Stimulated activated CD4-positive, alpha-beta T cell treated with anti-CD3 and anti-CD28 coated beads, Interleukin-12 subunit alpha, Interleukin-12 subunit beta, amount 100 ng/mL, for 48 hours (primary cell): ENCODE measurements at regions not wholly inside any gene's neighbourhood (a gene's known extent, or its start where the extent isn't known, plus 50 kb on each side); places are given as distances from the start of the nearest gene placed in this dataset.
"Not testable (repeated sequence)": the region's sequence is repeated elsewhere in the genome, so short reads cannot be mapped to it uniquely, and the experiment has no call there.

Experiments used
- DNase-seq, 3 donors: peaks; one replicate each; pipeline ENCODE4 v3.0.0-alpha.2; 2020; ENCODE audit warnings: low read depth in 2 of 3, low spot score in 1 of 3

DNA sequence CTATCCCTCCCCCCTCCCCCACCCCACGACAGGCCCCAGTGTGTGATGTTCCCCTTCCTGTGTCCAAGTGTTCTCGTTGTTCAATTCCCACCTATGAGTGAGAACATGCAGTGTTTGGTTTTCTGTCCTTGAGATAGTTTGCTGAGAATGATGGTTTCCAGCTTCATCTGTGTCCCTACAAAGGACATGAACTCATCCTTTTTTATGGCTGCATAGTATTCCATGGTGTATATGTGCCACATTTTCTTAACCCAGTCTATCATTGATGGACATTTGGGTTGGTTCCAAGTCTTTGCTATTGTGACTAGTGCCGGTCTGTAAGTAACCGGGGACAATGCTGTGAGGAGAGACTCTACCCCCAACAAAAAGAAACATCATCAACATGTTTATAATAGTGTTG, 217.2 kb downstream of the SEC23IP start:
- DNase-seq: not testable (repeated sequence)

DNA sequence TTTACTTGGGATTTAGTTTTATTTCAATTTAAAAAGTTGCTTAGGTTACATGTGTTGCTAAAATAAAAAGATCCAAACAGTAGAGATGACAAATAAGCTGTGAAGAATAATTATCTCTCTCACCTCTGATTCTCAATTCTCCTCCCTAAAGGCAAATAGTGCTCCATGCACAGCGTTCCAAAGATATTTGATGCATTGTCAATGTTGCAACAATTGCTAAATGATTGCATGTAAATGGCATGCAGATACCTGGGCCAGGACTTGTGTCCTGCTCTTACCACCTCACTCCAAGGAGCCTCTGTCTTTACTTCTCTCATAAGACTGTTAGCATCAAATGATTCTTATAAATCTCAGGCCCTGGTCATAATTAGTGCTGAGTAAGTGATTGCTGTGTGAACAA, 217.7 kb downstream of the SEC23IP start:
- DNase-seq: no peak

DNA sequence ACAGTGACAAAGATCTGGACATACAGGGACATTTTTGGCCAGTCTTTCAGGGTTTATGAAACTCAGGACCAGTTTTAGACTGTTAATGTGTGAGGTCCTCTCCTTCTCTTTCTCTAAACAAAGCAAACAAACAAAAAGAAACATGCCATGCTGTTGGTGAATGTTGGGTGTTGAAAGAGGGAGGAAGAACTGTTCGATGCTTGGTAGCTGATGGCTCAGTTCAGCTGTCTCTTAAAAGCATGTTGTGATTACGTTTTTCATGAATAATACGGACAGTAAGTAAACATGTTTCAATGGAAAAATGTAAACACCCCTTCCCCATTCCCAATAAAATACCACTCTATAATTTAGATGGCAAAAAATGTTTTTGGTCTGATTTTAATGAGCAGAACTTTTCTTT, 219.1 kb downstream of the SEC23IP start:
- no peak for DNase-seq

DNA sequence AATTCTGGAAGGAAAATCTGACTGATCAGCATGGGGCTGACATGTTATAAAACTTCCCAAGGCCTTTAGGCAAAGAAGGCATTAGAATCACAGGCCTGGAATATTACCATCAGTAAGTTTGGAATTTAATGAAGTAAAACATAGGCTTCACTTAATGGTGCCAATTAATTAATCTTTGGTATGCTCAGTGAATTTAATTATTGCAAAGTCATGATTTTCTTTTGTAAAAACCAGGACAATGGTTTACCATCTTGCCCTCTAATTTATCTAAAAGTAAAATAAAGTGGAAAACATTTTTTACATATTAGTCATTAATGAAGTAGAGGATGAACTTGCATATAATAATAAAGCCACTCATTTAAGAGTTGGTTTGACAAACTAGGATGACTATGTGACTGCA, 220.3 kb downstream of the SEC23IP start:
- no peak for DNase-seq

DNA sequence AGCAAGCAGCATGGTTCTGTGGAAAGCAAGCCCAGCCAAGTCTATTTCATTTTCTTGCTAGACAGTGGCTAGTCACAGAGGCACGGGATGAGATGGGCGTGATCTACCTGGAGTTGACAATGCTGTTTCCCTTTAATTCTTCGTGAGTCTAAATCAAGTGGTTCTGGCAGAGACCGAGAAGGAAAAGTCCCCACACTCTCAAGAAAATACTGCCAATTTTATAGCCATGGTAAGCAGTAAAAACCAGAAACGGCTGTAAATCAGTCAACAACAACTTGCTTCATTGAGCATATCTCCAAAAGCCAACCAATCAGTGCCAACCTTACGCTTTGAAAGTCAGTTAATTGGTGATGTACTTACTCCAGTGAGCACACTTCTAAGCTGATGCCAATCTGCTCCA, 223.4 kb downstream of the SEC23IP start:
- no peak for DNase-seq

DNA sequence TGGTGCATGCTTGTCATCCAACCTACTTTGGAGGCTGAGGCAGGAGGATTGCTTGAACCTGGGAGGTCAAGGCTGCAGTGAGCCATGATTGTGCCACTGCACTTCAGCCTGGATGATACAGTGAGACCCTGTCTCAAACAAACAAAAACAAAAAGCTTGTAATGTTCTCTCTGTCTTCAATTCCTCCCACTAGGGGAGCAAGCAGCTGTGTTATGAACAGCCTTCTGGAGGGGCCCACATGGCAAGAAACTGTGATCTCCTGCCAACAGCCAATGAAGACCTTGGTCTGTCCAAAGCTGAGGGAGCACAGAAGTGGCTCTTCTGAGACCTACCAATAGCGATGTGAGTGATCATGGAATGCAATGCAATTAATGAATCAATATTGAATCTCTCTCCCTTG, 229.2 kb downstream of the SEC23IP start:
- DNase-seq: no peak

DNA sequence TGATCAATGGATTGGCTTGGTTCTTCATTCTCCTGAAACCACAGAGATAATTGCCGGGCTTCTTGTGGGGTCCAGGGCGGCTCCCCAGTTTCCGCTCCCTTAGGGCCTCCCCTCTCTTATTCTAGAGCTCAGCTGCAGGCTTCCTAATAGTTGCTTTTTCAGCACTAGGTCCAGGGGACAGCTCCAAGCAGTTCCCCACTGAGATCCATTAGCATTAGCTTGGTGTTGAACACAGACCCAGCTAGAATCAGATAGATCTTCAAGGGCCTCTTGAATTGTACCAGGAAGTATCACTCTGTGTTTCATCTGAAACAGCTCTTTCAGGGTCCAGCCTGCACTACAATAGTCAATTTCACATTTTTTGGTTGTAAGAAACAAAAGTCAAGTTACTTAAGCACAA, 238.7 kb downstream of the SEC23IP start:
- DNase-seq: no peak

DNA sequence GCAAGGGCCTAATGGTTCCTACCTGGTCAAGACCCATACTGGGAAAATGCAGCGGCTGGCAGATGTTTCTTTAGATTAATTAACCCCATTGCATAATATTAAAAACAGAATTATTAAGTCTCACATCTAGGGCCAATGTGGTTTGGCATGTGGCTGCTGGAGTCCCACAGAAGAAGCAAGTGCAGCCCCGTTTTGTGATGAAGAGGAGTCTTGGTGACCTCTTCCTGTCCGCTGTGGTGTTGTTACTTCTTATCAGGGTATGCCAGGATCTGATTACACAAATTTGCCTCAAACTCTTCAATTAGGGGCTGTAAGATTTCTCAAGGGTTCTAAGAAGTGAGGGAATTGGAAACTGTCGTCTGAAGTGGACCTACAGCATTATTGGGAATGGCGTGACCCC, 240.3 kb downstream of the SEC23IP start:
- DNase-seq: no peak

DNA sequence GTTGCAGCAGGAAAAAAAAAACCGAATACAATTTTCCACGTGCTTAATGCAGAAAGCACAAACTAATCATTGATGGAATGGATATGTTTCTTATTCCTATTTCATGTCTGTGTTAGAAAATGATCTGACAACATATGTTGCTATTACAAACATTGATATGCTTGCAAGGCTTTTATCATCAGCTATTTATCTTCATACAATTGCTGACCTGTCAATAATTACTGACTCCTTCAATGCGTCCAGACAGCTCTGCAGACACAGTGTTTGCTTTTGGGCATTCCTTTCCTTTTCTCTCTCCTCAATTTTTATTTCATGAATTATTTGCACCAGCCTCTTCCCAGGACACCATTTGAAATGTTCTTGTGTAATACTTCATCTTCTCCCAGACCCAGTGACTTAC, 246.2 kb downstream of the SEC23IP start:
- DNase-seq: no peak

DNA sequence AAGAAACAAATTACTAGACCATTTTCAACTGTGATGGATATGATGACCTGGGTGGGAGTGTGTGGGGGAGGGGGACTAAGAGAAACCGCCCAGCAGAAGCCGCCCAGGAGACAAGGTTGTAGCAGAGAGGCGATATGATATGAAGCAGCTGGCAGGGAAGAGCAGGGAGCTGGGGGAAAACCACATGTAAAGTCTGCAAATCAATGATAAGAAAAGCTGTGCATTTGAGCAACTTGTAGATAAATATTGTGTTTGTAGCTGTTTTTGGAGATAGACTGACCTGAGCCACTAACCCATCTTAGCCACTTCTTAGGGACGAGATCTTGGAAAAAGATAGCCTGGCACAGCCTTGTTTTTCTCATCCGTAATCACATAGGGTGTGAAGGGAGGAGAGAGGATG, 252.6 kb downstream of the SEC23IP start:
- no peak for DNase-seq

DNA sequence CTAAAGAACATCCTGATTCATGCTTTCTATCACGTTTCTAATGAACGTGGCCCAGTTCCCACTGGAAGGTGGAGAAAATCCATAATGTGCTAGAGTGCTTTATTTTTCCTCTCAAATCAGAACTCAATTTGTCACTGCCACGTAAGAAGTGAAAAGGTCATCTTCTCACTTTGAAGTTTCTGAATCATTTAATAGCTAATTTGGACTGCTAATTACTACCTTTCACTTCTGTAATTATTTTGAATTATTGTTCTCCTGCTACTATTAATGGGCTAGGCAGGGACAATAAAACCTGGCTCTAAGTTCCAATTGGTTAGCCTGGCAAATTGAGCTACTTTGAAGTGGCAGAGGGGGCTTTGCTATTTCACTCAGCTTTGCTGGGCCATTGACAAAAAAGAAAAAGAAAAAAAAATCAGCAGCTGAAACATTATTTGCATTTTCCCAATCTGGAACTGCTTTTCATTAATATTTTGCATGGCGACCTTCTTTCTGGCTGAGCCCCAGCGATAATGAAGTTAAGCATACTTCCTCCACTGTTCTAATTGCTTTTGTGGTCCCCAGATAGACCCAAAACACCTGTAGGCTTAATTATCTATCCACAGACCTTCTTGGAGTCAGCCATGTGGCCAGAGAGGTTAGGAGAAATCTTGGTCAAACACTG, 264.2 kb downstream of the SEC23IP start:
- DNase-seq: no peak

DNA sequence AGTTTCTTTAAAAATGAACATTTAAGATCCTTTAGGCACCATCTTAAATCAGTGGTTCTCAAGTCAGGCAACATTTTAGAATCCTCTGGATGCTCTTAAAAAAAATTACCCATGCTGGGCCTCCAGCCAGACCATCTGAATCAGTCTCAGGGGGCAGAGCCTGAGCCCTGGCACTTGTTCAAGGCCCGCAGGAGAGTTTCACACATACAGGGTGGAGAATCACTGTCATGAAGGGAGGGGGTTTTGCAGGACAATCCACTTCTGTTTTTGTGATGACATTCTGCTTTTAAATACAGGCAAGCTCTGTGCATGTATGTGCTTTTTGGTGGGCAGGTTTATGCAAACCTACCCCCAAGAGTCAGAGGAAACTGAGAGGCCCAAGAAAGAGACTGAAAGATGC, 268.6 kb downstream of the SEC23IP start:
- no peak for DNase-seq

DNA sequence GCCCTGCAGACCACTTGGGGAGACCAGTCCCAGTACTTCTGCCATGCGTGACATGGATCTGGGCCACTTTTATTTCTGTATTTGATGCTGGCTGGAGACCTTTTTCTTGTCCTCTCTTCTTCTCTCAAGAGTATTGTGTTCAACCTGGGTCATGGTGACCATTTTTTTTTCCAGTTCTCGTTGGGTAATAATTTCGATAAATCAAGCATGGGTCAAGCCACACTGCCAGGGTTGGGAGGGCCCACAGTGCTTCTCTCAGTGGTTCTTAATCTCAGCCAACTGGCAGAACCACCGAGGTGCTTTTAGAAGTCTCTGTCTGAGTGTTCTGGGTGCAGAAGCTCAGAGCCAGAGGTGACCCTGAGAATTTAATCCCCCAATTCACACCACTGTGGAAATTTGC, 269.9 kb downstream of the SEC23IP start:
- no peak for DNase-seq

DNA sequence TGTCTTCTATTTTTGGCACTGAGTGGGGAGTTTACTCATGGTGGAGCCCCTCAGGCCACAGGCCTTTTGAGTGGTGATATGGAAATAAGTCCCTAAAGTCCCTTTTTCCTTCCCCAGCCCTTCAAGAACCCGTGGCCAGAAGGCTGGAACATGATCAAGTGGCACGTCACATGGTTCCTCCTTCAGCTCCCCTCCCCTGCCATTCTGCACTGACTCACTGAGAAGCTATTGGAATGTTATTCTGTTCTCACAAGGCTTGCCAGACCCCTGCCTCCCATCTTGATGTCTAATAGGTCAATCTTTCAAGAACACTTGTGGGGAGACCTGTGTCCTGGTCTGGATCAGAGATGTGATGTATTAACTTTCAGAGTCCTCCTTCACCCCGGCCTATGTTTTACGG, 279.8 kb downstream of the SEC23IP start:
- DNase-seq: no peak

DNA sequence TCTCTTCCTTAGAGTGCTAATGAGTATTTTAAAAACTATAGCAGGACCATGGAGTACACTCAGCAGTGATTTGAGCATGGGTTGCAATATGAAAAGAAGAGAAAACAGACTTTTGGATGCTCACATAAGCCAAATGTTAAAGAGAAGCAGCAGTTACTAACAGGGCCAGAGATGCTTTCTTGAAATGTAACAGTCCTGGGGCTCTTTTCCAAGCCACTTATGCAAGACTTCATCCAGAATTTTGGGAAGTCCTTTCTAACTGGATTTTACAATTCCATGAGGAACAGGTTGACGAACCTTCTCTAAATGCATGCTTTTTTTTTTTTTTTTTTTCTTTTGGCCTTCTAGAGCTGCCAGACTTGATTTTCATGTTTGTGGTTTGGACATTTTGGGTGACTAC, 282.0 kb downstream of the SEC23IP start:
- no peak for DNase-seq

DNA sequence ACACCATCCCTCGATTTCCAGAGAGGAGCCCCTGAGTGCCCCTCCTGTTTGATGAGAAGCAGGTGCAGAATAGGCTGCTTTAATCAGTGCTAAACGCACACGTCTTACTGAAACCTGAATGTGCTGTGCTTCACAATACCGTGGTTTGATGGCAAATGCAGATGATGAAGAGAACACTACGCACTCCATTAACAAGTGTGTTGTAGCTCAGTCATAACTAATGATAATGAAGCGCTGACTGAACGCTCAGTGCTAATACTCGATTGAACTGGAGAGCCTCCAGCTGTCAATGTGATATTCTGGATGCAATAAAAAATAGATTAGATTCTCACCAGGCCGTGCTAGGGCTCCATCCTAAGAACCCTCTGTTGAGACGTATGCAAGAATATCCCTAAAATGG, 279.7 kb upstream of the PLPP4 start:
- DNase-seq: no peak

DNA sequence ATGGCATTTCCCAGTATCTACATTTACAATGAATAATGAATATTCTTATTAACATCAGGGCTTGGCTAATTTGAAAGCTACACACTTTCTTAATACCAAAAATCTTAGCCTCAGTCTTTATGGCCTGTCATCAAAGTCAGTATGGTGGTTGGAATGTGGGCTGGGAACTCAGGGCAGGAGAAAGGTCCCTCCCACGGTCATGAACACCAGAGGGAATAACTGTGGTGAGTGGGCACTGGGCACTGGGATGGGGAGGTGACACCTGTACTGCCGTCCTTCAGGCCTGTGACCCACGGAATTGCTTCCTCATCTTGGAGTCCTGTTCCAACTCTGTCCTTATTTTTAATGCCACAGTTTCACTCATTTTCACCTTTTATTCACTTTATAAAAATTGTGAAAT, 276.9 kb upstream of the PLPP4 start:
- no peak for DNase-seq

DNA sequence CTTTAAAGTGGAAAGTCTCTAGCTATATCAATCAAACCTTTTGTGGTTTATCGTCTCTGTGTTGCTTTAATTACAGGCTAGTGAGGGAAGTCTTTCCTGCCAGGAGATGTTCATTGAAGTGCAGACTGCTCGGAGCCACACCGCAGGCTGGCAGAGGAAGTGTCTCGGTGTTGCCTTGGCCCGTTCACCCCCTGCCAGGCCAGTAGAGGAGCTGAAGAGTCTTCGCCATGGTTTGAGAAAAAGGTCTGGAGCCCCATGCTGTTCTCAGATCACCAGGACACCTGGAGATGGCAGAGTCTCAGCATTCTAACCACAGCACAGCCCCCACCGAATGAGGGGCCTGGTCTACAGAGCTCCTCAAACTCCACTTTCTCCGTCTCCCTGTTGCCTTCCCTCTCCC, 275.9 kb upstream of the PLPP4 start:
- DNase-seq: no peak

DNA sequence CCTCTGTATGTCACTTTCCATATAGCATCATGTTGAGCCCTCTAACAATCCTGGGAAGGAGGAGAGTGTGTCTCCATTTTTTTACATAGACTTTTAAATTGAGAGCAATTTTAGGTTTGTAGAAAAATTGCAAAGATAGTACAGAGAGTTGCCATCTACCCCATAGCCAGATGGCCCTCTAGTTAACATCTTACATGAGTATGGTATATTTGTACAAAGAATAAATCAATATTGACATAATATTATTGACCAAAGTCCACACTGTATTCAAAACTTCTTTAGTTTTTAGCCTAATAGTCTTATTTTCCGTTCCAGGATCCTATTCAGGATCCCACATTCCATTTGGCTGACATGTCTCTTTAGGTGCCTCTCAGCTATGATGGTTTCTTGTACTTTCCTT, 274.6 kb upstream of the PLPP4 start:
- DNase-seq: no peak

DNA sequence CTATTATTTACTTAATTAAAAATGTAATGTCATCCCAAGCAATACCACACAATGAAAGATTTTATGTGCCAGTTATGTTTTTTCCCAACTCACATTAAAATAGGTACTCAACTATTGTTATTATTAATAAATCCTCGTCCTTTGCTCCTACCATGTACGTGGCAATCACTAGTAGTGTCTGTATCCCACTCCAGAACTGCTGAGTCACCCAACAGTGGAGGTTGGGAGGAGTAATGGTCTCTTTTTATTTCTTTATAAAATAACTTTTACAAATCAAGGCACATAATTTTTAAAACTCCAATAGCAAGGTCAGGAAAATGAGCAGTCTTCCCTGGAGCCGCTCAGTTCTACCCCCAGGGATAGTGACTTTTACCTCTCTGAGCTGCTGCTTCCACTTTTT, 273.5 kb upstream of the PLPP4 start:
- no peak for DNase-seq

DNA sequence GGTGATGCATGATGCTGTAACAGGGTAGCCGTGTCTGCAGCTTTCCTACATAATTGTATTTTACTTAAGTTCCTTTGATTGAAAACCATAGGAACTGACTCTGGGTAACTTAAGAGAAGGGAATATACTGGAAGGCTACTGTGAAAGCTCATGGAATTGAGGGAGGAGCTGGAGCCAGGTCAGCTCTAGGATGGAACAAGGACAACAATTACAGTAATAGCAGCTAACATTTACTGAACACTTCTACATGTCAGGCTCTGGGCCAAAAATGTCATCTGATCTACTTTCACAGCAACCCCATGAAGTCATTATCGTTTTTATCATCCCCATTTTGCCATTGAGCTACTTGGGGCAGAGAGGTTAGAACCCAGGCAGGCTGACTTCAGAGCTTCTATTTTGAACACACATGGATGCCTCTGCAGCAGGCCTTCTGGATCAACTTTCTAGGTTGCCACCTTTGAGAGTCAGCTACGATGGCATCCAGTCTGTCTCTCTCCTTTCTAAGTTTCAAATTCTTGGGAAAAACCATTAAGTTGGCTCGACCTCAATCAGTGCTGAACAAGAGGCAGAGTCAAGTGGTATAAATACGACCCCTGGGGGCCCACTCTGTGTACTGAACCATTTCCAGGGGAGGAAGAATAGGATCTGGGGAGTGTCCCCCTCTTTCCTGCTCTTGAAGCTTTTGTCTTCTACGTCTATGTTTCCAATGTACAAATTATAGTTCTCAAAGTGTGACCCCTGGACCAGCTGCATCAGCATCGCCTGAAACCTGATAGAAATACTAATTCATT, 272.3 kb upstream of the PLPP4 start:
- no peak for DNase-seq

DNA sequence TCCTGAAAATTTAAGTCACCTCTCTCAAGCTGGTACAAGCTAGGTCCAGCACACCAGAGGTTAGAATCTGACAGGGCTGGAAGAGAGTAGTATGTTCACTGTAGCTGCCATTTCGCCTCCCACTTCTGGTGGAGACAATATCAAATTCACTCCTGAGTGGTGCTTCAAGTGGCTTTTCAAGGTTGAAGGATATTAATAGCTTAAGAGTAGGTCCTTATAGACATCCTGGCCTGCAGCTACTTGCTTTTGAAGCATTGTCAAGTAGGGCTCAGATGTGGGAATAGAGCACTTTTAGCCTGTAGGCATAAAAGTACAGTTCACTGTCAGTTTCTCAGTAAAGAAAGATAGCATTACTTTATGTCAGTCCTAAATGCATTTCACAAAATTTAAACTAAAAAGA, 270.5 kb upstream of the PLPP4 start:
- DNase-seq: no peak

DNA sequence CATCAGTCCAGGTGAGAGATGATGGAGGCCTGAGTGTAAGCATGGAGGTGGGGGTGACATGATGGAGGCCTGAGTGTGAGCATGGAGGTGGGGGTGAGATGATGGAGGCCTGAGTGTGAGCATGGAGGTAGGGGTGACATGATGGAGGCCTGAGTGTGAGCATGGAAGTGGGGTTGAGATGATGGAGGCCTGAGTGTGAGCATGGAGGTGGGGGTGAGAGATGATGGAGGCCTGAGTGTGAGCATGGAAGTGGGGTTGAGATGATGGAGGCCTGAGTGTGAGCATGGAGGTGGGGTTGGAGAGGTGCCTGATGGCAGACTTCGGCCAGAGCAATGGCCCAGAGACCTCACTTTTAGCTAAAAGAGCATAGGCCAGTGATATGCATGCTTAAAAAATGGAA, 269.9 kb upstream of the PLPP4 start:
- DNase-seq: not testable (repeated sequence)
